ENCODE measurements at regions not wholly inside any gene's neighbourhood (a gene's known extent, or its start where the extent isn't known, plus 50 kb on each side); places are given as distances from the start of the nearest gene placed in this dataset.

DNA sequence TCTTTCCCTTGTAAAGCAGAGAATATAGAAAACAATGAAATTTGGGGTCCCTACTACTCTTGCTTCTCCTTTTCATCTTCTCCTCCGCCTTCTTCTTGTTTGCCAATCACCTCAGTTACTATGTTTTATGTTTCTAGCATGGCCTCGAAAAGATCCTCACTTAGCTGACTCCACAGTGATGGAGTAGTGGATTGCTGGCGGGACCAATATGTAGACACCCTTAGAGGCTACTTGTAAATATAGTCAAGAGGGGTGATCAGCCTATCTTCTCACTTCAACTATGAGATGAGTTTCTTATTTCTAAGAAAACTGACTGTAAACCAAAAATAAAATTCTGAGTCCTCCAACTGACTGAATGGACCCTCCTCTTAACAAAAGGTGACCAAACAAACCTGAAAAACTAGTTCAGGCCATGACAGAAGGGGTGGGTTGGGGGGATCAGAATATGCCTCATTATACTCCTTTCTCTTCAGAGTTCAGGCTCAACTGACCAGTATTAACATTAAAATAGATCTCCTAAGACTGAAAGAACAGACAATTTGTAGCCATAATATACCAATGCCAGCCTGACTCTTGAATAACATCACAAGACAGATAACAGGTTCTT is 829.0 kb downstream of the TLE4 start:
- no peak for DNase-seq (ENCODE audit: low read depth)
- H3K4me3 ChIP-seq (ENCODE audit: low read length), result no peak overlapping the region
- no peak for TF ChIP-seq CTCF (IDR thresholded peaks at IDR 0.05; ENCODE audit: insufficient read depth, low read depth, low read length, missing control alignments)

DNA sequence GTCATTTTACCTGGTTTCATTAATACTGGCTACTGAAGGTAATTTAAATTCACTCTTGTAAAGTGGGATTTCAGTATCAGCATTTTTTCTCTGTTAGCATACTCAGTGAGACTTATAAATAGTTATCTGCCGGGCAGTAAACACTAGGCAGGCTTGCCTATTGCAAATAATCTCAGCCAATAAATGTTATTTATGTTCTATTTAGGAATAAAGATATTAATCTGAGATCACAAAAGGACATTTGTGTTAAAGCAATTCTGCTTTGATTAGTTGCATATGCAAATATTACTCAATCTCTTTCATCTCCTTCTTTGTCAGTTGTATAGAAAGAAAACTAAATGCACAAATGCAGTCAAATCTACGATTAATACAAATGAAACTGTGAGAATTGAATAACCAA is 827.8 kb downstream of the TLE4 start:
- no peak overlapping the region for H3K4me3 ChIP-seq (ENCODE audit: low read length)
- no peak for TF ChIP-seq CTCF (IDR thresholded peaks at IDR 0.05; ENCODE audit: insufficient read depth, low read depth, low read length, missing control alignments)
- no peak for DNase-seq (ENCODE audit: low read depth)

DNA sequence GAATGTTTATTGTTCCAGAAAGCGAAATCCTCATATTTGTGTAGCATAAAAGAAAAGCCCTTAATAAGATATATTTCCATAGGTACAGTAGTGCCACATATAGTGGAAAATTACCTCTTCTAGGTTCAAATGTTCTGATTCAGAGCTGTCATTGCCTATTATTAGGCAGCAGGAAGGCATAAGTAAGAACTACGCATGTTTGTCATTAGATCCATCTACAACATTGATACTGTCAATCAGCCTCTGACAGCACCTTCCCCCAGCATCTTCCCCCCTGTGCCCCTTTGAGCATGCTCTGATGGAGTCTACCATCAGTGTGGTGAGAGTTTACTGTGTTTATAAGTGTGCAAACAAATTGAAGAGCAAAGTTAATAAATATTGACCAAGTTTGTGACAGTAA is 816.1 kb downstream of the TLE4 start:
- H3K4me3 ChIP-seq (ENCODE audit: low read length), result no peak overlapping the region
- no peak for TF ChIP-seq CTCF (IDR thresholded peaks at IDR 0.05; ENCODE audit: insufficient read depth, low read depth, low read length, missing control alignments)
- no peak for DNase-seq (ENCODE audit: low read depth)

- no peak overlapping the region for H3K4me3 ChIP-seq (ENCODE audit: low read length)
- TF ChIP-seq CTCF (IDR thresholded peaks at IDR 0.05; ENCODE audit: insufficient read depth, low read depth, low read length, missing control alignments), result no peak
- no peak for DNase-seq (ENCODE audit: low read depth)
Measured at GRCh38 chr9:80385246-80385645, 813.5 kb downstream of the TLE4 start.

GRCh38 chr9:80383331-80383730 is 811.6 kb downstream of the TLE4 start:
- TF ChIP-seq CTCF (IDR thresholded peaks at IDR 0.05; ENCODE audit: insufficient read depth, low read depth, low read length, missing control alignments), result no peak
- DNase-seq (ENCODE audit: low read depth), result no peak
- no peak overlapping the region for H3K4me3 ChIP-seq (ENCODE audit: low read length)

- TF ChIP-seq CTCF (IDR thresholded peaks at IDR 0.05; ENCODE audit: insufficient read depth, low read depth, low read length, missing control alignments), result no peak
- no peak overlapping the region for H3K4me3 ChIP-seq (ENCODE audit: low read length)
- no peak for DNase-seq (ENCODE audit: low read depth)
Measured at GRCh38 chr9:80382211-80382891, 810.6 kb downstream of the TLE4 start.

DNA sequence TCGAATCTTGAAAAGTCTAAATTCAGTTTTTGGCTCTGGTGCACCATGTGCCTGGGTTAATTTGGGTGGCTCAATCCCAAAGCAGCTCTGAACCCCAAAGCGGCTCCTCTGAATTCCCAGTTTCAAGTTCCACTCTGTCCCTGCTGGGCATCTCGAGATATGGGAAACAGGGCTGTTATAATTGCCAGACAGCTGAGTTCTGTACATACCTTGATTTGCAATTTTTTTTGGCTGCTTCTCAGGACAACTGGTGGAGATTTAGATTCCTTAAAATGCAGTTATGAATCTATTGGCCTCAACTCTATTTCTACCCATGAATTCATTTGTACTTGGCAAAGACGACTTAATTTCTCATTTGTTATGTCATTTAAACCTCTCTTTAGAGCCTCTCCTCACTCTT is 808.5 kb downstream of the TLE4 start:
- no peak for DNase-seq (ENCODE audit: low read depth)
- H3K4me3 ChIP-seq (ENCODE audit: low read length), result no peak overlapping the region
- no peak for TF ChIP-seq CTCF (IDR thresholded peaks at IDR 0.05; ENCODE audit: insufficient read depth, low read depth, low read length, missing control alignments)
